Activated naive CD4-positive, alpha-beta T cell treated with anti-CD3 and anti-CD28 coated beads, Interleukin-2, amount 10 ng/mL, durations not matched to agents 7 days and 5 days (primary cell): ENCODE measurements at regions not wholly inside any gene's neighbourhood (a gene's known extent, or its start where the extent isn't known, plus 50 kb on each side); places are given as distances from the start of the nearest gene placed in this dataset.

Experiments
- CTCF ChIA-PET: fragments of 350-600 bp; sonication (Branson Sonifier 250); formaldehyde crosslinking; loops from one replicate; lab custom pipeline; 2021; ENCODE audit warnings: antibody characterized with exemption; lab: Charles Lee
- DNase-seq: peaks from one replicate; pipeline ENCODE4 v3.0.0-alpha.2; 2020
- H3K27ac Mint-ChIP-seq: one replicate; pipeline ENCODE4 v1.8.0; 2021; ENCODE audit warnings: mild to moderate bottlenecking, moderate library complexity, mixed read lengths
- H3K27me3 Mint-ChIP-seq: one replicate; pipeline ENCODE4 v1.8.0; 2021; ENCODE audit warnings: mild to moderate bottlenecking, mixed read lengths
- H3K36me3 Mint-ChIP-seq: one replicate; pipeline ENCODE4 v1.8.0; 2021; ENCODE audit warnings: mixed read lengths
- H3K4me1 Mint-ChIP-seq: one replicate; pipeline ENCODE4 v1.8.0; 2021; ENCODE audit warnings: mixed read lengths
- H3K4me3 Mint-ChIP-seq: one replicate; pipeline ENCODE4 v1.8.0; 2021; ENCODE audit warnings: mild to moderate bottlenecking, moderate library complexity, mixed read lengths
- H3K9me3 Mint-ChIP-seq: one replicate; pipeline ENCODE4 v1.8.0; 2021; ENCODE audit warnings: mixed read lengths

- Mint-ChIP-seq H3K27ac (no peak overlapping the region), H3K4me1 (no peaks in the 10 kb centered on the region), H3K9me3 (no peaks in the 10 kb centered on the region), H3K27me3 (peaks cover 3% of the 10 kb centered on the region), H3K4me3 (no peak overlapping the region), H3K36me3 (no peaks in the 10 kb centered on the region)
- CTCF ChIA-PET: interaction anchor here (0.8 to 3.2 kb wide), 11 partner anchors 11 to 220 kb away, joined by 3 to 26 read pairs (median 6); no protein-coding TSS in a partner anchor
- DNase-seq: no peak
Measured at GRCh38 chr12:125402874-125403789, 337.9 kb downstream of the AACS start.

- H3K27me3 Mint-ChIP-seq: peaks cover 3% of the 10 kb centered on the region
Measured at GRCh38 chr12:125403843-125404242, 338.6 kb downstream of the AACS start.

DNA sequence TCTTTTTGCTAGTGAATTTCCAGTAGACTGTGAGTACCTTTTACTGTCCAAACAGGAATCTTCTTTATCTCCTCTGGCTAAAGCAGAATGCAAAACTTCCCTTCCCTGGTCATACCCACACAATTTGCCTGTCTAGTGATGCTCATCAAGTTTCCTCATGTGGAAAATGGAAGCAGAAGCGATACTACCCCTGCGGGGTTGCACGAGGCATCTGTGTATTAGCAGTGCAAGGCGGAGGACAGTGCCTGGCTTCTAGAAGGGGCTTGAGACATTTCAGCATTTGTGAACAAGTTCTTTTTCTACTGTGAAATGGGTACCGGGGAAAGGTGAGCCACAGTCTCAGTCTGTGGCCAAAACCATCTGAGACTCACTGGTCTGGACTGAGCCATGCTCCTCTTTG, 340.9 kb downstream of the AACS start:
- no peaks in the 10 kb centered on the region for H3K36me3 Mint-ChIP-seq
- CTCF ChIA-PET: no interaction called here
- H3K4me3 Mint-ChIP-seq: no peak overlapping the region
- DNase-seq: no peak
- no peak overlapping the region for H3K27ac Mint-ChIP-seq
- peaks cover 3% of the 10 kb centered on the region for H3K27me3 Mint-ChIP-seq
- no peaks in the 10 kb centered on the region for H3K9me3 Mint-ChIP-seq
- no peaks in the 10 kb centered on the region for H3K4me1 Mint-ChIP-seq

More at GRCh38 chr12:125403843-125404242, 338.6 kb downstream of the AACS start:
- no peak overlapping the region for H3K27ac Mint-ChIP-seq
- no peaks in the 10 kb centered on the region for H3K9me3 Mint-ChIP-seq
- no peak overlapping the region for H3K4me3 Mint-ChIP-seq
- no peaks in the 10 kb centered on the region for H3K36me3 Mint-ChIP-seq
- CTCF ChIA-PET: interaction anchor here (0.9 to 3.2 kb wide), 7 partner anchors 15 to 221 kb away, joined by 3 to 26 read pairs (median 7); no protein-coding TSS in a partner anchor
- no peaks in the 10 kb centered on the region for H3K4me1 Mint-ChIP-seq
- DNase-seq: no peak

DNA sequence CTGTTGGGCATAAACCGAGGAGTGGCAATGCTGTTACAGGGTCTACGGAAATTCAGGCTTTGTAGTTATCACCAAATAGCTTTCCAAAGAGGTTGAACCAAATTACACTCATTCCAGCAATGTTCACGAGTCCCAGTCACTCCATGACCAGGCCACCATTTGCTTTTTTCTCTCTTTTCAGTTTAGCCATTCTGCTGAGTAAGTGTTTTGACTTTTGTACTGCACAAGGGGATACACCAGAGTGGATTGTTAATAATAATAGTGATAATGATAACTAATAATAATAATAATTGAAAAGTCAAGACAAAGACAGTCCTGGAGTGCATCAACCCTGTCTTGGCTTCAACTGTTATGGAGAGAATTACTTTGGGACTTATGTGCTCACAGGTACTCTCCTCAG, 343.5 kb downstream of the AACS start:
- H3K36me3 Mint-ChIP-seq: no peaks in the 10 kb centered on the region
- H3K27ac Mint-ChIP-seq: no peak overlapping the region
- no peak for DNase-seq
- H3K4me3 Mint-ChIP-seq: no peak overlapping the region
- no peaks in the 10 kb centered on the region for H3K9me3 Mint-ChIP-seq
- CTCF ChIA-PET: no interaction called here
- no peaks in the 10 kb centered on the region for H3K4me1 Mint-ChIP-seq
- no peaks in the 10 kb centered on the region for H3K27me3 Mint-ChIP-seq

GRCh38 chr12:125412506-125412905, 347.3 kb downstream of the AACS start:
- Mint-ChIP-seq H3K27ac (no peak overlapping the region), H3K4me3 (no peak overlapping the region), H3K9me3 (no peaks in the 10 kb centered on the region), H3K27me3 (no peaks in the 10 kb centered on the region), H3K36me3 (no peaks in the 10 kb centered on the region), H3K4me1 (no peaks in the 10 kb centered on the region)
- CTCF ChIA-PET: no interaction called here
- no peak for DNase-seq

DNA sequence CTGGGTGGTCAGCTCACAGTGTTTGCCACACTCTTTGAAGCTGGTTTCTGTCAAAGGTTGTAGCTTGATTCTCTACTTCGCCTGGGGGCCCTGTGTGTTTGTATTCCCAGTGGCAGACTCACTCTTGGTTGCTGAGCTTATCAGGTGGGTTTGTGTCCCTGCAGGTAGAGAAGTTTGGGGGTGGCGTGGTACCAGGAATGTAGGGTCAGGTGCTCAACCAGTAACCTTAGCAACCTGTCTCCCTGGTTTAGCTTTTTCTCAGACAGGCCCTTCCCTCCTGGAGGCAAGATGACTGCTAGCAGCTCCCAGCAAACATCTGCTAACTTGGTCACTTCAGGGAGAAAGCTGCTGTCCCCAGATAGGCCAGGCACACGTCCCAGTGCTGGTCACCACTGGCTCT, 352.2 kb downstream of the AACS start:
- no peak for DNase-seq
- Mint-ChIP-seq H3K4me3 (no peak overlapping the region), H3K36me3 (no peaks in the 10 kb centered on the region), H3K9me3 (peaks cover 11% of the 10 kb centered on the region), H3K27me3 (peaks cover 1% of the 10 kb centered on the region), H3K27ac (no peak overlapping the region), H3K4me1 (no peaks in the 10 kb centered on the region)
- CTCF ChIA-PET: no interaction called here

DNA sequence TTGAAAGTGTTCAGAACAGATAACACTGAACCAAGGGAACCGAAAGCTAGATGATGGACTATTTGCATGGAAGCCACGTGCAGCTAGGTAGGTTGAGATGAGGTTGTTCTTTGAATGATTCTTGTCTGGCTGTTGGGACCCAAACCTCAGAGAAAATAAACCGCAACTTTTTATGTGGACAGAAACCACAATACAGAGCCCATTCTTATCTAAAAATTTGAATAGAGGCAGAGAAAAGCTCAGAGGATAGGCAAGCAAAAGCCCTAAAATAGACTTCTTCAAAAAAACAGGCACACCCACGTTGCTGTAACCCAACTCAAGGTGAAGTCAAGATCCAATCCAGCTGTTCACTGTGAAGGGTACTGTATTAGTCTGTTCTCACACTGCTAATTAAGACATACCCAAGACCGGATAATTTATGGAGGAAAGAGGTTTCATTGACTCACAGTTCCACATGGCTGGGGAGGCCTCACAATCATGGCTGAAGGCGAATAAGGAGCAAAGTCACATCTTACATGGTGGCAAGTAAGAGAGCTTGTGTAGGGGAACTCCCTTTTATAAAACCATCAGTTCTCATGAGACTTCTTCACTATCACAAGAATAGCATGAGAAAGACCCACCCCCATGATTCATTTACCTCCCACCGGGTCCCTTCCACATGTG, 353.8 kb downstream of the AACS start:
- H3K27ac Mint-ChIP-seq: no peak overlapping the region

DNA sequence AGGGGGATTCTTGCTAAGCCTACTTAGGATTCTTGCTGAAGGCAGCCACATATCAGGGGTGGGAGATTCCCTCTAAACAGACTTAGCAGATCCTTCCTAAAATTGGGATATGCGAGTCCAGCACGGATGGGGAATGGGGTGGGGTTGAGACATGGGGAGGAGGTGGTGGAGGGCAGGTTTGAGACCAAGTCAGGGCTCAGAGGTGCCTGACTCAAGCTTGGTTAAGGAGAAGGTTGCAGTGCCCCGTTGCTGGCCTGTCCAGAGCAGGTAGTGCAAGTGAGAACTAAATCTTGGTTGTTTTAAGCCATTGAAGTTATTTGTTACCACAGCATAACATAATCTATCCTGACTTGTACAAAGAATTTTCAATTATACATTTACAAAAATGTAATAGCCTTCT, 359.7 kb downstream of the AACS start:
- Mint-ChIP-seq H3K4me1 (no peaks in the 10 kb centered on the region), H3K27me3 (peaks cover 3% of the 10 kb centered on the region), H3K27ac (no peak overlapping the region), H3K36me3 (no peaks in the 10 kb centered on the region), H3K9me3 (peaks cover 5% of the 10 kb centered on the region), H3K4me3 (no peak overlapping the region)
- CTCF ChIA-PET: no interaction called here
- DNase-seq: no peak

More for the DNA sequence above, 353.8 kb downstream of the AACS start:
- Mint-ChIP-seq H3K4me1 (no peaks in the 10 kb centered on the region), H3K27me3 (peaks cover 3% of the 10 kb centered on the region), H3K9me3 (peaks cover 11% of the 10 kb centered on the region), H3K4me3 (no peak overlapping the region), H3K36me3 (no peaks in the 10 kb centered on the region)
- CTCF ChIA-PET: no interaction called here
- DNase-seq: no peak

GRCh38 chr12:125431516-125431915, 366.3 kb downstream of the AACS start:
- no peaks in the 10 kb centered on the region for H3K36me3 Mint-ChIP-seq
- H3K27me3 Mint-ChIP-seq: no peaks in the 10 kb centered on the region
- no peak overlapping the region for H3K27ac Mint-ChIP-seq
- DNase-seq: no peak
- H3K4me3 Mint-ChIP-seq: no peak overlapping the region
- H3K9me3 Mint-ChIP-seq: peaks cover 2% of the 10 kb centered on the region
- H3K4me1 Mint-ChIP-seq: no peaks in the 10 kb centered on the region
- CTCF ChIA-PET: no interaction called here

- no peaks in the 10 kb centered on the region for H3K4me1 Mint-ChIP-seq
- H3K27me3 Mint-ChIP-seq: no peaks in the 10 kb centered on the region
- H3K9me3 Mint-ChIP-seq: peaks cover 2% of the 10 kb centered on the region
- no peak for DNase-seq
- no peak overlapping the region for H3K4me3 Mint-ChIP-seq
- H3K27ac Mint-ChIP-seq: no peak overlapping the region
- CTCF ChIA-PET: no interaction called here
- H3K36me3 Mint-ChIP-seq: no peaks in the 10 kb centered on the region
Measured at GRCh38 chr12:125434131-125434530, 368.9 kb downstream of the AACS start.

DNA sequence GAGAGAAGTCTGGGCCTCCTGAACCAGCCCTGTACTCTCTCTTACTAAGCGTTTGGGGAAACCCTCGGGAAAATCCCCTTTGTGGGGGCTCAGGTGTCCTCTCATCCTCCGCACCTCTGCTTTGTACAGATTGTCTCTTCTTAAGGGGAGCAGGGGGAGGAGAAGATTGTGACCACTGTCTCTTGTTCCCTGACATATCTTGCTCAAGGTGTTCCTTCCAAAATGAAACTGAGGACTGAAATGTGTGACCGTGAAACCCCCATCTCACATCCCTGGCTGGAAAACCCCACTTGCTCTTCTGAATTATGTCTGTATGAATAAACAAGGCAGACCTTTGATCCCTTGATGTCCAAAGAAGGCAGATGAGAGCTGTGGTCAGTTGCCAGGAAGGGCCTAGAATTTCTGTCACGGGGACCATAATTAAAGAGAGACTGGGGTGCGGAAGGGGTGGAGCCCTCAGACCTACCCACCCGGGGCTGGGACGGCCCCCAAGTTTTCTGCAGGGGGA, 369.8 kb downstream of the AACS start:
- Mint-ChIP-seq H3K36me3 (no peaks in the 10 kb centered on the region), H3K4me1 (no peaks in the 10 kb centered on the region), H3K27me3 (no peaks in the 10 kb centered on the region), H3K9me3 (peaks cover 2% of the 10 kb centered on the region), H3K27ac (no peak overlapping the region), H3K4me3 (no peak overlapping the region)
- no peak for DNase-seq
- CTCF ChIA-PET: no interaction called here

- no peak overlapping the region for H3K27ac Mint-ChIP-seq
- H3K4me3 Mint-ChIP-seq: no peak overlapping the region
- no peaks in the 10 kb centered on the region for H3K4me1 Mint-ChIP-seq
- H3K9me3 Mint-ChIP-seq: peaks cover 2% of the 10 kb centered on the region
- no peaks in the 10 kb centered on the region for H3K36me3 Mint-ChIP-seq
- CTCF ChIA-PET: no interaction called here
- no peaks in the 10 kb centered on the region for H3K27me3 Mint-ChIP-seq
- no peak for DNase-seq
Measured at GRCh38 chr12:125435871-125436270, 370.6 kb downstream of the AACS start.

- Mint-ChIP-seq H3K4me3 (no peak overlapping the region), H3K9me3 (peaks cover 2% of the 10 kb centered on the region), H3K27me3 (no peaks in the 10 kb centered on the region), H3K27ac (no peak overlapping the region), H3K4me1 (no peaks in the 10 kb centered on the region), H3K36me3 (no peaks in the 10 kb centered on the region)
- no peak for DNase-seq
- CTCF ChIA-PET: no interaction called here
Measured at GRCh38 chr12:125436686-125437085, 371.5 kb downstream of the AACS start.

- no peak for DNase-seq
- H3K9me3 Mint-ChIP-seq: no peaks in the 10 kb centered on the region
- H3K27ac Mint-ChIP-seq: no peak overlapping the region
- no peaks in the 10 kb centered on the region for H3K27me3 Mint-ChIP-seq
- CTCF ChIA-PET: no interaction called here
- no peaks in the 10 kb centered on the region for H3K36me3 Mint-ChIP-seq
- H3K4me3 Mint-ChIP-seq: no peak overlapping the region
- H3K4me1 Mint-ChIP-seq: no peaks in the 10 kb centered on the region
Measured at GRCh38 chr12:125440399-125440798, 375.2 kb downstream of the AACS start.
